B cell (primary cell): ENCODE measurements at regions not wholly inside any gene's neighbourhood (a gene's known extent, or its start where the extent isn't known, plus 50 kb on each side); places are given as distances from the start of the nearest gene placed in this dataset.

Source experiments
- ATAC-seq: fragments of 200-7000 bp; cut with Tn5 transposase; one replicate; pipeline ENCODE4 v1.10.0; 2021; ENCODE audit warnings: low read depth, mild to moderate bottlenecking, moderate number of reproducible peaks, moderate library complexity
- CTCF ChIA-PET: fragments of 350-600 bp; sonication (Branson Sonifier 250); formaldehyde crosslinking; loops from one replicate; lab custom pipeline; 2021; ENCODE audit warnings: antibody characterized with exemption, inconsistent platforms; lab: Charles Lee
- POLR2A ChIA-PET: fragments of 350-600 bp; sonication (Branson Sonifier 250); formaldehyde crosslinking; loops from one replicate; lab custom pipeline; 2021; ENCODE audit warnings: antibody characterized with exemption; lab: Charles Lee
- DNase-seq: peaks from one replicate; pipeline ENCODE4 v3.0.0; 2013
- H2AFZ ChIP-seq: 2 replicates; pipeline ENCODE4 v1.6.1; 2012; ENCODE audit warnings: mild to moderate bottlenecking, low read depth, low read length; ENCODE audit not compliant: insufficient read depth, poor library complexity, severe bottlenecking
- H3K27ac ChIP-seq, 2 donors: 1 replicate in 1 of 2; 2 replicates in 1 of 2; pipeline ENCODE4 v1.5.1; 2012 to 2013; ENCODE audit warnings: low read length in 2 of 2, mild to moderate bottlenecking in 2 of 2, moderate library complexity in 1 of 2
- H3K27me3 ChIP-seq, 4 experiments: fragments of 200-600 bp in 1 of 4; sonication (generic) in 1 of 4; replicated peaks in 1 of 4; 1 replicate in 2 of 4; 2 replicates in 2 of 4; pipeline versions ENCODE4 v1.6.1 to v1.7.0; 2013 to 2016; ENCODE audit warnings: low read length in 3 of 4, mild to moderate bottlenecking in 2 of 4, mixed read lengths in 1 of 4, moderate library complexity in 1 of 4; ENCODE audit not compliant: insufficient read depth in 4 of 4, control insufficient read depth in 3 of 4; ENCODE audit errors: control extremely low read depth in 1 of 4
- H3K36me3 ChIP-seq, 2 experiments: replicated peaks in 1 of 2; 1 replicate in 1 of 2; 2 replicates in 1 of 2; pipeline versions ENCODE4 v1.6.1 to v1.7.1; 2013; ENCODE audit warnings: low read length in 1 of 2; ENCODE audit not compliant: insufficient read depth in 2 of 2, control insufficient read depth in 1 of 2; ENCODE audit errors: control extremely low read depth in 1 of 2, extremely low read depth in 1 of 2
- H3K4me1 ChIP-seq, 2 donors: fragments of 200-600 bp in 1 of 2; sonication (generic) in 1 of 2; 1 replicate in 1 of 2; 2 replicates in 1 of 2; pipeline versions ENCODE4 v1.5.1 to v1.6.1; 2013 to 2017; ENCODE audit warnings: low read length in 2 of 2; ENCODE audit not compliant: control insufficient read depth in 2 of 2, insufficient read depth in 2 of 2
- H3K4me2 ChIP-seq: replicated peaks from 2 replicates; pipeline ENCODE3; 2012; ENCODE audit warnings: mild to moderate bottlenecking, low read depth, low read length; ENCODE audit not compliant: poor library complexity, severe bottlenecking
- H3K4me3 ChIP-seq, 5 experiments: fragments of 200-600 bp in 1 of 5; sonication (generic) in 1 of 5; 1 replicate in 3 of 5; 2 replicates in 2 of 5; pipeline versions ENCODE4 v1.5.1 to v1.7.0; 2011 to 2016; ENCODE audit warnings: low read length in 4 of 5, mild to moderate bottlenecking in 4 of 5, low read depth in 2 of 5, control low read depth in 1 of 5, moderate library complexity in 1 of 5; ENCODE audit not compliant: insufficient read depth in 1 of 5; ENCODE audit errors: control extremely low read depth in 1 of 5, extremely low read depth in 1 of 5
- H3K79me2 ChIP-seq: fragments of 200-600 bp; sonication (generic); one replicate; pipeline ENCODE4 v1.6.0; 2016; ENCODE audit warnings: low read length; ENCODE audit not compliant: control insufficient read depth, insufficient read depth
- H3K9ac ChIP-seq: fragments of 200-600 bp; sonication (generic); 2 replicates; pipeline ENCODE4 v1.6.1; 2017; ENCODE audit warnings: mild to moderate bottlenecking, low read length, moderate library complexity
- H3K9me3 ChIP-seq, 3 donors: one replicate each; pipeline versions ENCODE4 v1.6.1 to v1.7.1; 2013; ENCODE audit warnings: low read length in 2 of 3; ENCODE audit not compliant: control insufficient read depth in 2 of 3, insufficient read depth in 1 of 3; ENCODE audit errors: control extremely low read depth in 1 of 3
- H4K20me1 ChIP-seq: 2 replicates; pipeline ENCODE4 v1.6.0; 2012; ENCODE audit warnings: mild to moderate bottlenecking, low read length; ENCODE audit not compliant: insufficient read depth, control insufficient read depth, poor library complexity, severe bottlenecking
- H3K27ac Mint-ChIP-seq: one replicate; pipeline ENCODE4 v1.8.0; 2021; ENCODE audit warnings: mixed read lengths
- H3K27me3 Mint-ChIP-seq: one replicate; pipeline ENCODE4 v1.8.0; 2021; ENCODE audit warnings: mixed read lengths
- H3K4me1 Mint-ChIP-seq: one replicate; pipeline ENCODE4 v1.8.0; 2021; ENCODE audit warnings: mixed read lengths
- H3K4me3 Mint-ChIP-seq: one replicate; pipeline ENCODE4 v1.8.0; 2021; ENCODE audit warnings: mixed read lengths
- H3K9me3 Mint-ChIP-seq: one replicate; pipeline ENCODE4 v1.8.0; 2022; ENCODE audit warnings: mixed read lengths; ENCODE audit not compliant: insufficient read depth
- CTCF ChIP-seq: fragments of 200-600 bp; IDR thresholded peaks from one replicate; pipeline ENCODE4 v1.8.0; 2022; ENCODE audit warnings: antibody characterized with exemption, mild to moderate bottlenecking
- EZH2 ChIP-seq: IDR thresholded peaks from 2 replicates; pipeline ENCODE4 v1.6.1; 2012; ENCODE audit warnings: borderline replicate concordance, low read depth, mild to moderate bottlenecking, moderate library complexity, low read length; ENCODE audit not compliant: insufficient read depth, poor library complexity, severe bottlenecking
- WGBS: methylation state at CpG from one replicate; pipeline ENCODE4 v1.1.5; 2013; ENCODE audit warnings: missing lambda C conversion rate; ENCODE audit not compliant: insufficient coverage; 5-methylcytosine and 5-hydroxymethylcytosine counted together
- intact Hi-C: fragments of 100-400 bp; cut with micrococcal nuclease; formaldehyde crosslinking; loops from one replicate; pipeline ENCODE4 v1.10.0; 2022

DNA sequence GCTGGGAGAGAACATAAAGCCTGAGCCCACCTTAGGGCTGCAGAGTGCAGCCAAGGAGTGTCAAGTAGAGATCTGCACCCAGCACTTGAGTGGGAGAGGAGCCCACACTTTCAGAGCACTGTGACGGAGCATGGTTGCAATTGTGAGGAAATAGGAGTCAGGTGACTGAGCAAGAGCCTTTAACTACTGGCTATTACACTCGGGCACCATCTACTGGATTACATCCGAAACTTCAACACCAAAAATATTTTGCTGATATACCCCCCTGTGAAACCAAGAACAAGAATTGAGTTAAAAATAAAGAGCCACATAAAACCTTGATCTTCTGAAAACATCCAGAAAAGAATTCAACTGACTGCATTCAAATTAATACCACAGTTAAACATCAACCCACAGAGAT is 657.9 kb downstream of the NXPH1 start:
- Histone ChIP-seq H3K4me1 (no peaks in the 10 kb centered on the region), H3K4me3 (no peak overlapping the region), H3K79me2 (no peaks in the 10 kb centered on the region), H2AFZ (no peak overlapping the region), H3K36me3 (no peaks in the 10 kb centered on the region), H3K9me3 (peaks cover 0 to 16% (median 0%) of the 10 kb centered on the region in 3 donors), H3K27me3 (no peaks in the 10 kb centered on the region), H4K20me1 (no peaks in the 10 kb centered on the region), H3K4me2 (no peak overlapping the region), H3K9ac (no peak overlapping the region), H3K27ac (no peak overlapping the region)
- POLR2A ChIA-PET, result no interaction called here
- Mint-ChIP-seq H3K27me3 (no peaks in the 10 kb centered on the region), H3K4me3 (no peak overlapping the region), H3K4me1 (no peaks in the 10 kb centered on the region), H3K9me3 (peaks cover 8% of the 10 kb centered on the region), H3K27ac (no peak overlapping the region)
- no peak for DNase-seq
- TF ChIP-seq CTCF (no peak), EZH2 (no peak)
- ATAC-seq, result no peak
- CTCF ChIA-PET, result no interaction called here
- 100% methylated on average over 1 of the region's 3 CpGs for WGBS
- intact Hi-C loops, result no loop called here

GRCh38 chr7:9097565-9098060 is 664.2 kb downstream of the NXPH1 start:
- Histone ChIP-seq H3K27ac (no peak overlapping the region), H3K79me2 (no peaks in the 10 kb centered on the region), H3K4me1 (no peaks in the 10 kb centered on the region), H4K20me1 (no peaks in the 10 kb centered on the region), H3K4me2 (no peak overlapping the region), H3K27me3 (no peaks in the 10 kb centered on the region), H3K9me3 (peaks cover 0 to 4% (median 3%) of the 10 kb centered on the region in 3 donors), H3K9ac (no peak overlapping the region), H3K4me3 (no peak overlapping the region), H2AFZ (no peak overlapping the region), H3K36me3 (no peaks in the 10 kb centered on the region)
- intact Hi-C loops, result no loop called here
- Mint-ChIP-seq H3K9me3 (peaks cover 9% of the 10 kb centered on the region), H3K27ac (no peak overlapping the region), H3K4me3 (no peak overlapping the region), H3K27me3 (no peaks in the 10 kb centered on the region), H3K4me1 (no peaks in the 10 kb centered on the region)
- CTCF ChIA-PET, result no interaction called here
- POLR2A ChIA-PET, result no interaction called here
- TF ChIP-seq EZH2 (no peak), CTCF (no peak)
- no peak for DNase-seq
- no peak for ATAC-seq
- WGBS, result no CpG with 5 or more reads among the region's 2 CpGs
